HG03175 (cell line): ENCODE measurements at regions not wholly inside any gene's neighbourhood (a gene's known extent, or its start where the extent isn't known, plus 50 kb on each side); places are given as distances from the start of the nearest gene placed in this dataset.
"Not testable (repeated sequence)": the region's sequence is repeated elsewhere in the genome, so short reads cannot be mapped to it uniquely, and the experiment has no call there.

Experiments
- ATAC-seq: cut with Tn5 transposase; IDR thresholded peaks from one replicate; pipeline ENCODE4 v1.9.1; 2021; ENCODE audit warnings: mild to moderate bottlenecking, moderate library complexity; ENCODE audit not compliant: unreplicated experiment

GRCh38 chr22:22122348-22123117, 122.1 kb upstream of the VPREB1 start:
- no peak for ATAC-seq

GRCh38 chr22:22121445-22121844, 123.1 kb upstream of the VPREB1 start:
- ATAC-seq = no peak

- no peak for ATAC-seq
These were observed 124.4 kb upstream of the VPREB1 start for GRCh38 chr22:22120160-22120559.

- no peak for ATAC-seq
These were observed 125.6 kb upstream of the VPREB1 start for GRCh38 chr22:22118987-22119386.

- ATAC-seq = not testable (repeated sequence)
These were observed 126.6 kb upstream of the VPREB1 start for GRCh38 chr22:22117864-22118544.

- ATAC-seq = not testable (repeated sequence)
These were observed 127.4 kb upstream of the VPREB1 start for GRCh38 chr22:22116997-22117770.

- ATAC-seq = no peak
These were observed 130.9 kb upstream of the VPREB1 start for GRCh38 chr22:22113701-22114100.

- ATAC-seq = no peak
These were observed 130.1 kb upstream of the TOP3B start for GRCh38 chr22:22112533-22113294.

GRCh38 chr22:22111983-22112382, 129.4 kb upstream of the TOP3B start:
- no peak for ATAC-seq

- ATAC-seq = peak; percentile 51
These were observed 128.7 kb upstream of the TOP3B start for GRCh38 chr22:22111267-22111751.

- ATAC-seq = peak; percentile 97
These were observed 128.1 kb upstream of the TOP3B start for GRCh38 chr22:22110548-22111266.

- no peak for ATAC-seq
These were observed 127.3 kb upstream of the TOP3B start for GRCh38 chr22:22109693-22110466.

- ATAC-seq = no peak
These were observed 124.3 kb upstream of the TOP3B start for GRCh38 chr22:22106855-22107254.

GRCh38 chr22:22105364-22105763, 122.8 kb upstream of the TOP3B start:
- ATAC-seq = no peak

GRCh38 chr22:22103078-22103875, 120.7 kb upstream of the TOP3B start:
- ATAC-seq = no peak

GRCh38 chr22:22099833-22100812, 117.5 kb upstream of the TOP3B start:
- no peak for ATAC-seq

- ATAC-seq = peak; percentile 56
These were observed 116.6 kb upstream of the TOP3B start for GRCh38 chr22:22099194-22099486.
